Adrenal gland (tissue), 9 donors: ENCODE measurements at regions not wholly inside any gene's neighbourhood (a gene's known extent, or its start where the extent isn't known, plus 50 kb on each side); places are given as distances from the start of the nearest gene placed in this dataset.

Experiments used
- DNase-seq, 7 donors: peaks; one replicate each; pipeline ENCODE4 v3.0.0-alpha.2; 2019 to 2020
- H3K27ac ChIP-seq, 5 donors: fragments of 200-600 bp; sonication (generic) in 4 of 5; 1 replicate in 3 of 5; 2 replicates in 2 of 5; pipeline versions ENCODE4 v1.5.1 to v1.8.0; 2016 to 2020; ENCODE audit warnings: mild to moderate bottlenecking in 1 of 5
- H3K27me3 ChIP-seq: fragments of 200-600 bp; 2 replicates; pipeline ENCODE4 v1.8.0; 2021
- H3K36me3 ChIP-seq, 2 donors: fragments of 200-600 bp; replicated peaks in 1 of 2; 1 replicate in 1 of 2; 2 replicates in 1 of 2; pipeline versions ENCODE4 v1.5.1 to v1.8.0; 2018 to 2022
- H3K4me1 ChIP-seq, 2 donors: fragments of 200-600 bp; replicated peaks in 1 of 2; 1 replicate in 1 of 2; 2 replicates in 1 of 2; pipeline versions ENCODE4 v1.5.1 to v1.8.0; 2018 to 2021
- H3K4me3 ChIP-seq, 4 donors: fragments of 200-600 bp; sonication (generic) in 3 of 4; one replicate each; pipeline ENCODE4 v1.5.1; 2016 to 2018
- H3K9me3 ChIP-seq, 3 donors: fragments of 200-600 bp; sonication (generic) in 1 of 3; replicated peaks in 1 of 3; 1 replicate in 2 of 3; 2 replicates in 1 of 3; pipeline versions ENCODE4 v1.5.1 to v1.8.0; 2016 to 2021
- POLR2A ChIP-seq, 2 donors: fragments of 450-650 bp; IDR thresholded peaks; one replicate each; pipeline ENCODE4 v1.6.1; 2017; ENCODE audit warnings: antibody characterized with exemption in 2 of 2, mild to moderate bottlenecking in 2 of 2, moderate library complexity in 1 of 2
- WGBS, 4 donors: extraction: QIAGEN DNeasy Blood & Tissue Kit in 2 of 4; methylation state at CpG; one replicate each; pipeline versions ENCODE4 v1.1.5 to v1.1.7; 2013 to 2017; 5-methylcytosine and 5-hydroxymethylcytosine counted together
- intact Hi-C, 2 donors: fragments of 100-400 bp; cut with DNase I; formaldehyde crosslinking; loops; one replicate each; pipeline versions ENCODE4 v1.14.1 to v1.15.0; 2022 to 2023
- TF ChIP-seq, protein P1 (sequence below), 6 experiments: fragments of 450-650 bp in 4 of 6; fragments of 200-600 bp in 2 of 6; sonication (generic) in 1 of 6; IDR thresholded peaks; 1 replicate in 5 of 6; 2 replicates in 1 of 6; pipeline versions ENCODE4 v1.5.1 to v1.8.0; 2016 to 2021; ENCODE audit warnings: antibody characterized with exemption in 6 of 6, mild to moderate bottlenecking in 2 of 6, moderate library complexity in 1 of 6
- donor health status: healthy with polysubstance abuse.
- donor health status: Bipolar disorder and iron deficiency.
- donor health status: DM: yes; HTN: yes; CAD: no.
- donor health status: DM: no; HTN: no; CAD: no.
- donor health status: DM: no; HTN: no; CAD: no.

DNA sequence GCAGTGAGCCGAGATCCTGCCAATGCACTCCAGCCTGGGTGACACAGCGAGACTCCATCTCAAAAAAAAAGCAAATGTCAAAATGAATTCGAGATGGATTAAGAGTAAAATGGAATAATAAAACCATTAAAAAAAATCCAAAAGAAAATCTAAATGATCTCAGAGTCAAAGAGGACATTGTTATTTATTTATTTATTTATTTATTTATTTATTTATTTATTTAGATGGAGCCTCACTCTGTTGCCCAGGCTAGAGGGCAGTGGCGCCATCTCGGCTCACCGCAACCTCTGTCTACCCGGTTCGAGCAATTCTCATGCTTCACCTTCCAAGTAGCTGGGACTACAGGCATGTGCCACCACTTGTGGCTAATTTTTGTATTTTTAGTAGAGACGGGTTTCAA lies 349.2 kb downstream of the ANKRD30A start:
- 85 to 91% (median 90%) methylated on average over 9 of the region's 9 CpGs for WGBS, 4 donors
- H3K4me1 ChIP-seq = no peaks in the 10 kb centered on the region
- H3K27ac ChIP-seq = no peak overlapping the region
- no peak overlapping the region for H3K4me3 ChIP-seq
- no peaks in the 10 kb centered on the region for H3K9me3 ChIP-seq
- H3K27me3 ChIP-seq = no peaks in the 10 kb centered on the region
- intact Hi-C loops = no loop called here
- DNase-seq = no peak
- no peaks in the 10 kb centered on the region for H3K36me3 ChIP-seq
- TF ChIP-seq, protein P1, sequence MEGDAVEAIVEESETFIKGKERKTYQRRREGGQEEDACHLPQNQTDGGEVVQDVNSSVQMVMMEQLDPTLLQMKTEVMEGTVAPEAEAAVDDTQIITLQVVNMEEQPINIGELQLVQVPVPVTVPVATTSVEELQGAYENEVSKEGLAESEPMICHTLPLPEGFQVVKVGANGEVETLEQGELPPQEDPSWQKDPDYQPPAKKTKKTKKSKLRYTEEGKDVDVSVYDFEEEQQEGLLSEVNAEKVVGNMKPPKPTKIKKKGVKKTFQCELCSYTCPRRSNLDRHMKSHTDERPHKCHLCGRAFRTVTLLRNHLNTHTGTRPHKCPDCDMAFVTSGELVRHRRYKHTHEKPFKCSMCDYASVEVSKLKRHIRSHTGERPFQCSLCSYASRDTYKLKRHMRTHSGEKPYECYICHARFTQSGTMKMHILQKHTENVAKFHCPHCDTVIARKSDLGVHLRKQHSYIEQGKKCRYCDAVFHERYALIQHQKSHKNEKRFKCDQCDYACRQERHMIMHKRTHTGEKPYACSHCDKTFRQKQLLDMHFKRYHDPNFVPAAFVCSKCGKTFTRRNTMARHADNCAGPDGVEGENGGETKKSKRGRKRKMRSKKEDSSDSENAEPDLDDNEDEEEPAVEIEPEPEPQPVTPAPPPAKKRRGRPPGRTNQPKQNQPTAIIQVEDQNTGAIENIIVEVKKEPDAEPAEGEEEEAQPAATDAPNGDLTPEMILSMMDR (IDR thresholded peaks at IDR 0.05) = no peak
- TF ChIP-seq POLR2A (IDR thresholded peaks at IDR 0.05) = no peak

DNA sequence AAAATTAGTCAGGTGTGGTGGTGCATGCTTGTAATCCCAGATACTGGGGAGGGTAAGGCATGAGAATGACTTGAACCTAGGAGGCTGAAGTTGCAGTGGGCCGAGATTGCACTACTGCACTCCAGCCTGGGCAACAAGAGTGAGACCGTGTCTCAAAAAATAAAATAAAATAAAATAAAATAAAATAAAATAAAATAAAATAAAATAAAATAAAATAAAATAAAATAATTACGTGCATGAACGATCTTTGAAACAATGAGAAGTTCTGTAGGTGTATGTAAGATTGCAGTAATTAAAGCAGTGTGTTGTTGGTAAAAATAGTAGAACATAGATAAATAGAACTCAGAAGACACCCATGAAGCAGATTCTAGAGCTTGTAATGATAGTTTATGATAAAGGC lies 348.5 kb downstream of the ANKRD30A start:
- Histone ChIP-seq H3K4me1 (no peaks in the 10 kb centered on the region), H3K4me3 (no peak overlapping the region), H3K9me3 (no peaks in the 10 kb centered on the region), H3K27me3 (no peaks in the 10 kb centered on the region), H3K36me3 (no peaks in the 10 kb centered on the region), H3K27ac (no peak overlapping the region)
- DNase-seq = no peak
- TF ChIP-seq, protein P1 (IDR thresholded peaks at IDR 0.05) = no peak
- intact Hi-C loops = no loop called here
- WGBS, 4 donors = 82 to 92% (median 87%) methylated on average over 4 of the region's 4 CpGs

DNA sequence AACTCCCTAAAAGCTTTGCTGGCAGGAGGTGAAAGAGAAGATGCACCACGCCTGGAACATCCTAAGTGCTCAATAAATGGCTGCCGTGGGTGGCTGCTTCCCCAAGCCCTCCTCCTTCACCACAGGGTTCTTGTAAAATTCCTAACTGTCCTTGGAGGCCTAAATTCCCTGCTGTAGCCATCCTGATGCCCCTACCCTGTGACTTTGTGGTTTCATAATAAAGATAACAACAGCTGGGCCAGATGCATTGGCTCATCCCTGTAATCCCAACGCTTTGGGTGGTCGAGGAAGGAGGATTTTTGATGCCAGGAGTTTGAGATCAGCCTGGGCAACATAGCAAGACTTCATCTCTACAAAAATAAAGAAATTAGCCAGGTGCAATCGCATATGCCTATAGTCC lies 341.8 kb downstream of the ANKRD30A start:
- WGBS, 4 donors = 58 to 78% (median 71%) methylated on average over 5 of the region's 5 CpGs
- H3K4me1 ChIP-seq = no peaks in the 10 kb centered on the region
- no peak overlapping the region for H3K4me3 ChIP-seq
- intact Hi-C loops = no loop called here
- H3K27ac ChIP-seq = no peak overlapping the region
- no peaks in the 10 kb centered on the region for H3K9me3 ChIP-seq
- no peaks in the 10 kb centered on the region for H3K36me3 ChIP-seq
- H3K27me3 ChIP-seq = no peaks in the 10 kb centered on the region
- TF ChIP-seq POLR2A (IDR thresholded peaks at IDR 0.05) = no peak
- no peak for DNase-seq

DNA sequence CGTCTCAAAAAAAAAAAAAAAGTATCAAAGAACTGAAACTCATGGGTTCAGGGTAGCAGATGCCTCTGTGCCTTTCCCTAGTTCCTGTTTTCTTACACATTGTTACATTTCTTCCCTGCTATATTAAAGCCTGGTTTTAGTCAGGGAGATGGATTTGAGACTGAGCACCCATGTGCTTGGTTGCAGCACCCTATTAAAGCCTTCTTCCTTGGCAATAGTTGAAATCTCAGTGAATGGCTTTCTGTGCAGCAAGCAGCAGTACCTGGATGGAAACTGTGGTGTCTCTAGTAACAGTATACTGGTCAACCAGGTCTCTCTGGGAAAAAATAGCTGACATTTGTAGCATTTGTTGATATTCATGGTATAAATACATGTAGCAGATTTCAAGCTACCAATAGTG lies 331.1 kb downstream of the ANKRD30A start:
- Histone ChIP-seq H3K4me3 (no peak overlapping the region), H3K9me3 (no peaks in the 10 kb centered on the region), H3K27ac (no peak overlapping the region), H3K4me1 (no peaks in the 10 kb centered on the region), H3K36me3 (no peaks in the 10 kb centered on the region), H3K27me3 (no peaks in the 10 kb centered on the region)
- DNase-seq = no peak
- WGBS, 4 donors = 91 to 96% (median 95%) methylated on average over 1 of the region's 1 CpG
- TF ChIP-seq POLR2A (IDR thresholded peaks at IDR 0.05) = no peak
- TF ChIP-seq, protein P1 (IDR thresholded peaks at IDR 0.05) = no peak
- intact Hi-C loops = no loop called here

DNA sequence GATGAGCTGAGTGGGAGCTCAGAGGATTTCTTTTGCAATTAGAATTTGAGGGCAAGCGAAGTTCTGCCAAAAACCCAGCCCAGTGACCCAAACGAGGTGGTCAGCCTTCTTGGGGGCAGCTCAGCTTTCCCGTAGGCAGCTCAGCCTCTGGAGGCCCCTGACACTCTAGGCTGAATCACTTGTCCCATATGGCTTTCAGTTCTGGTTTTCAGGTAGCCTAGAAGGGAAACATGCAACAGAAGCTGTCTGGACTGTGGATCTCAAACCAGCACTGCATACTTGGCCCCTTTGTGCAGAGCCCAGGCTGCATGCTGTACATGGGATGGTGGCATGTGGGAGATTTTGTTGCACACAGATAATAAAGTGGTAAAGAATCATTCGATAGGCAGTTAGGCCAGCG lies 322.8 kb downstream of the ANKRD30A start:
- no peaks in the 10 kb centered on the region for H3K27me3 ChIP-seq

More for the DNA sequence above, 322.8 kb downstream of the ANKRD30A start:
- DNase-seq = no peak
- intact Hi-C loops = no loop called here
- no peaks in the 10 kb centered on the region for H3K9me3 ChIP-seq
- H3K27ac ChIP-seq = no peak overlapping the region
- TF ChIP-seq POLR2A (IDR thresholded peaks at IDR 0.05) = no peak
- TF ChIP-seq, protein P1 (IDR thresholded peaks at IDR 0.05) = no peak
- no peaks in the 10 kb centered on the region for H3K4me1 ChIP-seq
- WGBS, 4 donors = 42 to 61% (median 56%) methylated on average over 5 of the region's 5 CpGs
- H3K36me3 ChIP-seq = no peaks in the 10 kb centered on the region
- no peak overlapping the region for H3K4me3 ChIP-seq
